Uterus (tissue), 2 donors: ENCODE measurements at regions not wholly inside any gene's neighbourhood (a gene's known extent, or its start where the extent isn't known, plus 50 kb on each side); places are given as distances from the start of the nearest gene placed in this dataset.

ENCODE experiments used
- POLR2A ChIP-seq, 2 donors: fragments of 450-650 bp; IDR thresholded peaks; one replicate each; pipeline ENCODE4 v1.6.1; 2016; ENCODE audit warnings: antibody characterized with exemption in 2 of 2, mild to moderate bottlenecking in 1 of 2, moderate library complexity in 1 of 2
- TF ChIP-seq, protein P1 (sequence below), 4 experiments: fragments of 200-600 bp in 2 of 4; fragments of 450-650 bp in 2 of 4; sonication (generic) in 2 of 4; IDR thresholded peaks; one replicate each; pipeline ENCODE4 v1.5.1; 2016 to 2019; ENCODE audit warnings: antibody characterized with exemption in 4 of 4, mild to moderate bottlenecking in 2 of 4, moderate library complexity in 1 of 4

- TF ChIP-seq, protein P1, sequence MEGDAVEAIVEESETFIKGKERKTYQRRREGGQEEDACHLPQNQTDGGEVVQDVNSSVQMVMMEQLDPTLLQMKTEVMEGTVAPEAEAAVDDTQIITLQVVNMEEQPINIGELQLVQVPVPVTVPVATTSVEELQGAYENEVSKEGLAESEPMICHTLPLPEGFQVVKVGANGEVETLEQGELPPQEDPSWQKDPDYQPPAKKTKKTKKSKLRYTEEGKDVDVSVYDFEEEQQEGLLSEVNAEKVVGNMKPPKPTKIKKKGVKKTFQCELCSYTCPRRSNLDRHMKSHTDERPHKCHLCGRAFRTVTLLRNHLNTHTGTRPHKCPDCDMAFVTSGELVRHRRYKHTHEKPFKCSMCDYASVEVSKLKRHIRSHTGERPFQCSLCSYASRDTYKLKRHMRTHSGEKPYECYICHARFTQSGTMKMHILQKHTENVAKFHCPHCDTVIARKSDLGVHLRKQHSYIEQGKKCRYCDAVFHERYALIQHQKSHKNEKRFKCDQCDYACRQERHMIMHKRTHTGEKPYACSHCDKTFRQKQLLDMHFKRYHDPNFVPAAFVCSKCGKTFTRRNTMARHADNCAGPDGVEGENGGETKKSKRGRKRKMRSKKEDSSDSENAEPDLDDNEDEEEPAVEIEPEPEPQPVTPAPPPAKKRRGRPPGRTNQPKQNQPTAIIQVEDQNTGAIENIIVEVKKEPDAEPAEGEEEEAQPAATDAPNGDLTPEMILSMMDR (IDR thresholded peaks at IDR 0.05) = no peak
- no peak for TF ChIP-seq POLR2A (IDR thresholded peaks at IDR 0.05)
Measured at GRCh38 chr11:115922876-115923275, 418.7 kb upstream of the CADM1 start.
